ENCODE measurements at regions not wholly inside any gene's neighbourhood (a gene's known extent, or its start where the extent isn't known, plus 50 kb on each side); places are given as distances from the start of the nearest gene placed in this dataset.

DNA sequence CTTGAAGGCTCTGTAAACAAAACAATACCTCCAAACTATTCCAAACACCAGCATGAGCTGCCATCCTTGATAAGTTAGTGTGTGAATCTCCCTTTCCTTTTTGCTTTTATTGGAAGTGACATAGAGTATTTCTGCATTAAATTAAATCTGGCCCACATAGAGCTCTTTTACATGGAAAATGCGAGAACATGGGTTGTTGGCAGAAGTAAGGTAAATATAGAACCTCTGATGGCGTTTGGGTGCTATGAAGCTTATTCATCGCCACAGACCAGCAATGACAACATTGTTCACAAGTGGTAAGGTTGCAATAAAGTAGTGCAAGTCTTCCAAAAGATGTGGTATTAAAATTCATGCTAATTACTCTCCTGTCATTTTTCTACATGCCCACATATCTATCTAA, 445.8 kb upstream of the JAG1 start (continued):
- no peak for TF ChIP-seq CHD7 (IDR thresholded peaks at IDR 0.05; ENCODE audit: insufficient replicate concordance, low read length)
- TF ChIP-seq RXRA (IDR thresholded peaks at IDR 0.05; ENCODE audit: insufficient read depth, low read depth, low read length): no peak
- TF ChIP-seq SUZ12 (IDR thresholded peaks at IDR 0.05; ENCODE audit: low read length): no peak
- TF ChIP-seq SP4 (IDR thresholded peaks at IDR 0.05; ENCODE audit: low read length): no peak

All from H1 (cell line).